GM13976 (cell line): ENCODE measurements at regions not wholly inside any gene's neighbourhood (a gene's known extent, or its start where the extent isn't known, plus 50 kb on each side); places are given as distances from the start of the nearest gene placed in this dataset.

Source experiments
- DNase-seq: peaks from one replicate; pipeline ENCODE4 v3.0.0; 2012; ENCODE audit warnings: low spot score
- in situ Hi-C: fragments of 300-500 bp; cut with MboI; formaldehyde crosslinking; loops from one replicate; pipeline ENCODE4 v1.12.0; 2022; ENCODE audit warnings: low sequenced_read_pairs, mixed read lengths, inconsistent platforms; ENCODE audit not compliant: unreplicated experiment
- TF ChIP-seq, protein P1 (sequence below): IDR thresholded peaks from 2 replicates; pipeline ENCODE4 v1.5.1; 2012; ENCODE audit warnings: borderline replicate concordance, mild to moderate bottlenecking; ENCODE audit not compliant: insufficient read depth; ENCODE audit errors: extremely low read depth, missing control alignments, control extremely low read depth

GRCh38 chr11:11143849-11144248, 209.2 kb downstream of the CSNK2A3 start:
- TF ChIP-seq, protein P1, sequence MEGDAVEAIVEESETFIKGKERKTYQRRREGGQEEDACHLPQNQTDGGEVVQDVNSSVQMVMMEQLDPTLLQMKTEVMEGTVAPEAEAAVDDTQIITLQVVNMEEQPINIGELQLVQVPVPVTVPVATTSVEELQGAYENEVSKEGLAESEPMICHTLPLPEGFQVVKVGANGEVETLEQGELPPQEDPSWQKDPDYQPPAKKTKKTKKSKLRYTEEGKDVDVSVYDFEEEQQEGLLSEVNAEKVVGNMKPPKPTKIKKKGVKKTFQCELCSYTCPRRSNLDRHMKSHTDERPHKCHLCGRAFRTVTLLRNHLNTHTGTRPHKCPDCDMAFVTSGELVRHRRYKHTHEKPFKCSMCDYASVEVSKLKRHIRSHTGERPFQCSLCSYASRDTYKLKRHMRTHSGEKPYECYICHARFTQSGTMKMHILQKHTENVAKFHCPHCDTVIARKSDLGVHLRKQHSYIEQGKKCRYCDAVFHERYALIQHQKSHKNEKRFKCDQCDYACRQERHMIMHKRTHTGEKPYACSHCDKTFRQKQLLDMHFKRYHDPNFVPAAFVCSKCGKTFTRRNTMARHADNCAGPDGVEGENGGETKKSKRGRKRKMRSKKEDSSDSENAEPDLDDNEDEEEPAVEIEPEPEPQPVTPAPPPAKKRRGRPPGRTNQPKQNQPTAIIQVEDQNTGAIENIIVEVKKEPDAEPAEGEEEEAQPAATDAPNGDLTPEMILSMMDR: no peak
- DNase-seq: no peak
- in situ Hi-C loops: no loop called here

- DNase-seq: no peak
- TF ChIP-seq, protein P1: no peak
- in situ Hi-C loops: no loop called here
Observed at GRCh38 chr11:11142430-11142829, 210.6 kb downstream of the CSNK2A3 start.

DNA sequence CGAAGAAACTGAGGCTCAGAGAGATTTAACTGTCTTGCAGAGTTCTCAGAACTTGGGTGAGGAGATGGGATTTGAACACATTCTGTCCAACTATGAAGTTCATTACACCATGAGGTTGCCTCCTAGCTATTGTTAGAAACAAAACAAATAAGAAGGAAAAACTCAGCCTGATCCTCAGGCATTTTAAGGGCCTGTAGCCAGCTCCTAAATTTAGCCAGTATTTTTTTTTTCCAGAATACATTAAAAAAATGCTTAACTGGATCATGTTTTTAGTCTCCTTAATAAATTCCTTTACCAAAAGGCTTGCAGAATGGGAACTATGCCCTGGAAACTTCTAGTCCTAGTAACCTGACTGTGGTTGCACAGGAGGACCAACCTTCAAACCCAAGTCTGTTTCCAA, 212.0 kb downstream of the CSNK2A3 start:
- TF ChIP-seq, protein P1: no peak
- DNase-seq: no peak
- in situ Hi-C loops: no loop called here

- in situ Hi-C loops: no loop called here
- no peak for DNase-seq
- TF ChIP-seq, protein P1: no peak
Observed at GRCh38 chr11:11140510-11140909, 212.5 kb downstream of the CSNK2A3 start.

- DNase-seq: no peak
- TF ChIP-seq, protein P1: no peak
- in situ Hi-C loops: no loop called here
Observed at GRCh38 chr11:11137339-11137738, 215.7 kb downstream of the CSNK2A3 start.

- in situ Hi-C loops: no loop called here
- TF ChIP-seq, protein P1: no peak
- no peak for DNase-seq
Observed at GRCh38 chr11:11135820-11136476, 217.1 kb downstream of the CSNK2A3 start.
